OCI-LY1 (cell line): ENCODE measurements at regions not wholly inside any gene's neighbourhood (a gene's known extent, or its start where the extent isn't known, plus 50 kb on each side); places are given as distances from the start of the nearest gene placed in this dataset.

Experiments
- EZH2 ChIP-seq: fragments of 200-600 bp; sonication (generic), shearing (Covaris generic); IDR thresholded peaks from 2 replicates; pipeline ENCODE4 v1.8.0; 2017; ENCODE audit warnings: borderline replicate concordance, mixed run types, mild to moderate bottlenecking, antibody characterized with exemption, low read length, moderate library complexity, mixed read lengths
- TF ChIP-seq, protein P1 (sequence below): fragments of 200-600 bp; sonication (generic), shearing (Covaris generic); IDR thresholded peaks from 2 replicates; pipeline ENCODE4 v1.5.1; 2017; ENCODE audit warnings: mild to moderate bottlenecking, antibody characterized with exemption, low read length, moderate library complexity, mixed read lengths

DNA sequence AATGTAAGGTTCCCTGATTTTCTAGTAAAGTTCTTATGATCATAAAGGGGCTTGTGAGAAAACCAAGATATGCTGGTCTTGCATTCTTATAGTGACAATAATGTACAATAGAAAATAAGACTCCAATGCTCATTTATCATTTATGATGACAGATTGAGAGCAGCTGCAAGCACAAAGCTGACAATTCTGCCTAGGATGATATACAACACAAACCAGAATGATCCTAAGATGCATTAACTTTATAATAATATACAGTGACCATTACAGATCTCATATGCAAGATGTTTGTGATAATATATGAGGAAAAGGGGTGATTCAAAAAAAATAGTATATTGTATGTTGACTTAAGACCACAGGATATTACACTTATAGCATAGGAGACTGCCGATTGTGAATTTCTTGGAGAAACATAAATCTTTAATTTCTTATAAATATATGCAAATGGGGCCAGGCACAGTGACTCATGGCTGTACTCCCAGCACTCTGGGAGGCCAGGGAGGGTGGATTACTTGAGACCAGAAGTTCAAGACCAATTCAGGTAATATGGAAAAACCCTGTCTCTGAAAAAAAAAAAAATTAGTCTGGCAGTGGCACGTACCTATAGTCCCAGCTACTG, 387.0 kb downstream of the ZBBX start:
- TF ChIP-seq, protein P1, sequence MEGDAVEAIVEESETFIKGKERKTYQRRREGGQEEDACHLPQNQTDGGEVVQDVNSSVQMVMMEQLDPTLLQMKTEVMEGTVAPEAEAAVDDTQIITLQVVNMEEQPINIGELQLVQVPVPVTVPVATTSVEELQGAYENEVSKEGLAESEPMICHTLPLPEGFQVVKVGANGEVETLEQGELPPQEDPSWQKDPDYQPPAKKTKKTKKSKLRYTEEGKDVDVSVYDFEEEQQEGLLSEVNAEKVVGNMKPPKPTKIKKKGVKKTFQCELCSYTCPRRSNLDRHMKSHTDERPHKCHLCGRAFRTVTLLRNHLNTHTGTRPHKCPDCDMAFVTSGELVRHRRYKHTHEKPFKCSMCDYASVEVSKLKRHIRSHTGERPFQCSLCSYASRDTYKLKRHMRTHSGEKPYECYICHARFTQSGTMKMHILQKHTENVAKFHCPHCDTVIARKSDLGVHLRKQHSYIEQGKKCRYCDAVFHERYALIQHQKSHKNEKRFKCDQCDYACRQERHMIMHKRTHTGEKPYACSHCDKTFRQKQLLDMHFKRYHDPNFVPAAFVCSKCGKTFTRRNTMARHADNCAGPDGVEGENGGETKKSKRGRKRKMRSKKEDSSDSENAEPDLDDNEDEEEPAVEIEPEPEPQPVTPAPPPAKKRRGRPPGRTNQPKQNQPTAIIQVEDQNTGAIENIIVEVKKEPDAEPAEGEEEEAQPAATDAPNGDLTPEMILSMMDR: no peak
- no peak for TF ChIP-seq EZH2
